Upper lobe of right lung (tissue), 1 donor: ENCODE measurements at regions not wholly inside any gene's neighbourhood (a gene's known extent, or its start where the extent isn't known, plus 50 kb on each side); places are given as distances from the start of the nearest gene placed in this dataset.

Source experiments
- ATAC-seq: fragments of 200-7000 bp; cut with Tn5 transposase; one replicate; pipeline ENCODE4 v1.9.1; 2020; ENCODE audit warnings: mild to moderate bottlenecking, moderate library complexity
- DNase-seq: peaks from one replicate; pipeline ENCODE4 v3.0.0-alpha.2; 2020
- H3K27ac ChIP-seq: fragments of 200-600 bp; one replicate; pipeline ENCODE4 v1.8.0; 2022
- H3K27me3 ChIP-seq: fragments of 200-600 bp; one replicate; pipeline ENCODE4 v1.8.0; 2022; ENCODE audit warnings: mild to moderate bottlenecking
- H3K36me3 ChIP-seq: fragments of 200-600 bp; one replicate; pipeline ENCODE4 v1.8.0; 2022
- H3K4me1 ChIP-seq: fragments of 200-600 bp; one replicate; pipeline ENCODE4 v1.8.0; 2022
- H3K4me3 ChIP-seq: fragments of 200-600 bp; one replicate; pipeline ENCODE4 v1.8.0; 2022; ENCODE audit warnings: mild to moderate bottlenecking
- H3K9me3 ChIP-seq: fragments of 200-600 bp; one replicate; pipeline ENCODE4 v1.8.0; 2022
- CTCF ChIP-seq: fragments of 200-600 bp; IDR thresholded peaks from one replicate; pipeline ENCODE4 v1.8.0; 2022; ENCODE audit warnings: antibody characterized with exemption
- intact Hi-C: fragments of 100-400 bp; cut with DNase I; formaldehyde crosslinking; loops from one replicate; pipeline ENCODE4 v1.11.0; 2022
- donor health status: DM: no; HTN: yes; CAD: no; lungs with severe emphysema.

- DNase-seq = no peak
- intact Hi-C loops = no loop called here
- ATAC-seq = peak; percentile 30
These were observed 100.0 kb upstream of the CXCL14 start for GRCh38 chr5:135678640-135679268.

GRCh38 chr5:135671966-135672365 is 93.2 kb upstream of the CXCL14 start:
- Histone ChIP-seq H3K4me1 (no peaks in the 10 kb centered on the region), H3K9me3 (no peaks in the 10 kb centered on the region), H3K27ac (no peak overlapping the region), H3K4me3 (no peak overlapping the region), H3K36me3 (no peaks in the 10 kb centered on the region), H3K27me3 (no peaks in the 10 kb centered on the region)
- ATAC-seq (no peak), DNase-seq (no peak)
- no peak for TF ChIP-seq CTCF
- intact Hi-C loops = no loop called here

More at GRCh38 chr5:135678640-135679268, 100.0 kb upstream of the CXCL14 start:
- H3K27me3 ChIP-seq = no peaks in the 10 kb centered on the region
- H3K9me3 ChIP-seq = peaks cover 4% of the 10 kb centered on the region
- H3K36me3 ChIP-seq = no peaks in the 10 kb centered on the region
- H3K4me1 ChIP-seq = no peaks in the 10 kb centered on the region
- no peak for TF ChIP-seq CTCF
- no peak overlapping the region for H3K4me3 ChIP-seq
- H3K27ac ChIP-seq = no peak overlapping the region

- H3K4me3 ChIP-seq = no peak overlapping the region
- ATAC-seq (no peak), DNase-seq (no peak)
- H3K4me1 ChIP-seq = no peaks in the 10 kb centered on the region
- no peaks in the 10 kb centered on the region for H3K27me3 ChIP-seq
- no peak overlapping the region for H3K27ac ChIP-seq
- intact Hi-C loops = no loop called here
- no peaks in the 10 kb centered on the region for H3K9me3 ChIP-seq
- no peaks in the 10 kb centered on the region for H3K36me3 ChIP-seq
- TF ChIP-seq CTCF = no peak
These were observed 92.4 kb upstream of the CXCL14 start for GRCh38 chr5:135671052-135671705.

- Histone ChIP-seq H3K27ac (no peak overlapping the region), H3K27me3 (no peaks in the 10 kb centered on the region), H3K4me1 (no peaks in the 10 kb centered on the region), H3K36me3 (no peaks in the 10 kb centered on the region), H3K9me3 (no peaks in the 10 kb centered on the region), H3K4me3 (no peak overlapping the region)
- intact Hi-C loops = no loop called here
- DNase-seq = no peak
- TF ChIP-seq CTCF = no peak
- no peak for ATAC-seq
These were observed 91.8 kb upstream of the CXCL14 start for GRCh38 chr5:135670588-135670987.

GRCh38 chr5:135669416-135669815 is 90.6 kb upstream of the CXCL14 start:
- no peaks in the 10 kb centered on the region for H3K36me3 ChIP-seq

More at GRCh38 chr5:135669416-135669815, 90.6 kb upstream of the CXCL14 start:
- H3K4me3 ChIP-seq = no peak overlapping the region
- H3K27ac ChIP-seq = no peak overlapping the region
- no peak for ATAC-seq
- H3K9me3 ChIP-seq = no peaks in the 10 kb centered on the region
- no peak for TF ChIP-seq CTCF
- intact Hi-C loops = no loop called here
- H3K4me1 ChIP-seq = no peaks in the 10 kb centered on the region
- DNase-seq = no peak
- no peaks in the 10 kb centered on the region for H3K27me3 ChIP-seq
